PC-9 (cell line): ENCODE measurements at regions not wholly inside any gene's neighbourhood (a gene's known extent, or its start where the extent isn't known, plus 50 kb on each side); places are given as distances from the start of the nearest gene placed in this dataset.

ENCODE experiments used
- EZH2 ChIP-seq: fragments of 200-600 bp; sonication (generic); IDR thresholded peaks from 2 replicates; pipeline ENCODE4 v1.8.0; 2017; ENCODE audit warnings: antibody characterized with exemption, low read depth
- TF ChIP-seq, protein P1 (sequence below): fragments of 200-600 bp; sonication (generic); conservative IDR thresholded peaks from 2 replicates; pipeline ENCODE4 v1.6.1; 2017; ENCODE audit warnings: mixed run types, antibody characterized with exemption, mild to moderate bottlenecking, moderate library complexity

DNA sequence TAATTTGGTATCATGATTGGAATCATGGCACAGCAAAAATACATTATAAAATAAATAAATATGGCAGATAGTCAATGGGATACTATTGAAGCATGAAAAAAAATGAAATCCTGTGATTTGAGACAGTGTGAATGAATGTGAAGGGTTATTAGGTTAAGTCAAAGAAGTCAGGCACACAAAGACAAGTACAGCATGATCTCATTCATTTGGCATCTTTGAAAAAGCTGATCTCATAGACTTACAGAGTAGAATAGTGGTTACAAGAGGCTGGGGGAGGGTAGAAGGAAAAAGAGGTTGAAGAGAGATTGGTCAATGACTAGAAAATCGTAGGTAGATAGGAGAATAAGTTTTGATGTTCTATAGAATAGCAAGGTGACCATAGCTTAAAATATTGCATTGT lies 295.1 kb upstream of the SLITRK5 start:
- TF ChIP-seq, protein P1, sequence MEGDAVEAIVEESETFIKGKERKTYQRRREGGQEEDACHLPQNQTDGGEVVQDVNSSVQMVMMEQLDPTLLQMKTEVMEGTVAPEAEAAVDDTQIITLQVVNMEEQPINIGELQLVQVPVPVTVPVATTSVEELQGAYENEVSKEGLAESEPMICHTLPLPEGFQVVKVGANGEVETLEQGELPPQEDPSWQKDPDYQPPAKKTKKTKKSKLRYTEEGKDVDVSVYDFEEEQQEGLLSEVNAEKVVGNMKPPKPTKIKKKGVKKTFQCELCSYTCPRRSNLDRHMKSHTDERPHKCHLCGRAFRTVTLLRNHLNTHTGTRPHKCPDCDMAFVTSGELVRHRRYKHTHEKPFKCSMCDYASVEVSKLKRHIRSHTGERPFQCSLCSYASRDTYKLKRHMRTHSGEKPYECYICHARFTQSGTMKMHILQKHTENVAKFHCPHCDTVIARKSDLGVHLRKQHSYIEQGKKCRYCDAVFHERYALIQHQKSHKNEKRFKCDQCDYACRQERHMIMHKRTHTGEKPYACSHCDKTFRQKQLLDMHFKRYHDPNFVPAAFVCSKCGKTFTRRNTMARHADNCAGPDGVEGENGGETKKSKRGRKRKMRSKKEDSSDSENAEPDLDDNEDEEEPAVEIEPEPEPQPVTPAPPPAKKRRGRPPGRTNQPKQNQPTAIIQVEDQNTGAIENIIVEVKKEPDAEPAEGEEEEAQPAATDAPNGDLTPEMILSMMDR: no peak
- TF ChIP-seq EZH2: no peak
